NCI-H446 (cell line): ENCODE measurements at regions not wholly inside any gene's neighbourhood (a gene's known extent, or its start where the extent isn't known, plus 50 kb on each side); places are given as distances from the start of the nearest gene placed in this dataset.

ENCODE experiments used
- DNase-seq, 2 experiments: peaks; one replicate each; lab custom pipeline; 2025; lab: John Stamatoyannopoulos, UW

- DNase-seq = no peak
Measured at GRCh38 chr14:83455561-83455960, 1921.9 kb upstream of the SEL1L start.

GRCh38 chr14:83461521-83461920 lies 1927.9 kb upstream of the SEL1L start:
- DNase-seq = no peak

- no peak for DNase-seq
Measured at GRCh38 chr14:83462759-83463158, 1929.1 kb upstream of the SEL1L start.

- peak in 1 of 2 experiments; percentile 33 for DNase-seq
Measured at GRCh38 chr14:83463500-83464098, 1929.9 kb upstream of the SEL1L start.

- no peak for DNase-seq
Measured at GRCh38 chr14:83467811-83468210, 1934.2 kb upstream of the SEL1L start.

- DNase-seq = no peak
Measured at GRCh38 chr14:83470466-83470865, 1936.8 kb upstream of the SEL1L start.

GRCh38 chr14:83470959-83471695 lies 1937.5 kb upstream of the SEL1L start:
- no peak for DNase-seq

GRCh38 chr14:83473416-83474235 lies 1940.0 kb upstream of the SEL1L start:
- no peak for DNase-seq

GRCh38 chr14:83478741-83479140 lies 1945.1 kb upstream of the SEL1L start:
- DNase-seq = no peak

GRCh38 chr14:83483063-83483462 lies 1949.4 kb upstream of the SEL1L start:
- DNase-seq = no peak

- no peak for DNase-seq
Measured at GRCh38 chr14:83485591-83485990, 1951.9 kb upstream of the SEL1L start.

GRCh38 chr14:83491091-83491490 lies 1957.4 kb upstream of the SEL1L start:
- no peak for DNase-seq

- no peak for DNase-seq
Measured at GRCh38 chr14:83520837-83521236, 1987.2 kb upstream of the SEL1L start.

- DNase-seq = no peak
Measured at GRCh38 chr14:83529531-83529930, 1995.9 kb upstream of the SEL1L start.

GRCh38 chr14:83533734-83534133 lies 1996.2 kb upstream of the FLRT2 start:
- no peak for DNase-seq

- no peak for DNase-seq
Measured at GRCh38 chr14:83534995-83535394, 1994.9 kb upstream of the FLRT2 start.

- no peak for DNase-seq
Measured at GRCh38 chr14:83535444-83535843, 1994.5 kb upstream of the FLRT2 start.

GRCh38 chr14:83541147-83541546 lies 1988.8 kb upstream of the FLRT2 start:
- DNase-seq = no peak

GRCh38 chr14:83548061-83548839 lies 1981.7 kb upstream of the FLRT2 start:
- no peak for DNase-seq

GRCh38 chr14:83556065-83556464 lies 1973.9 kb upstream of the FLRT2 start:
- no peak for DNase-seq

- no peak for DNase-seq
Measured at GRCh38 chr14:83556746-83557453, 1973.0 kb upstream of the FLRT2 start.

- no peak for DNase-seq
Measured at GRCh38 chr14:83558946-83559345, 1971.0 kb upstream of the FLRT2 start.
